Adrenal gland (tissue), 5 donors: ENCODE measurements at regions not wholly inside any gene's neighbourhood (a gene's known extent, or its start where the extent isn't known, plus 50 kb on each side); places are given as distances from the start of the nearest gene placed in this dataset.

Source experiments
- POLR2A ChIP-seq, 2 donors: fragments of 450-650 bp; IDR thresholded peaks; one replicate each; pipeline ENCODE4 v1.6.1; 2017; ENCODE audit warnings: antibody characterized with exemption in 2 of 2, mild to moderate bottlenecking in 2 of 2, moderate library complexity in 1 of 2
- TF ChIP-seq, protein P1 (sequence below), 6 experiments: fragments of 450-650 bp in 4 of 6; fragments of 200-600 bp in 2 of 6; sonication (generic) in 1 of 6; IDR thresholded peaks; 1 replicate in 5 of 6; 2 replicates in 1 of 6; pipeline versions ENCODE4 v1.5.1 to v1.8.0; 2016 to 2021; ENCODE audit warnings: antibody characterized with exemption in 6 of 6, mild to moderate bottlenecking in 2 of 6, moderate library complexity in 1 of 6
- donor health status: DM: no; HTN: no; CAD: no.

DNA sequence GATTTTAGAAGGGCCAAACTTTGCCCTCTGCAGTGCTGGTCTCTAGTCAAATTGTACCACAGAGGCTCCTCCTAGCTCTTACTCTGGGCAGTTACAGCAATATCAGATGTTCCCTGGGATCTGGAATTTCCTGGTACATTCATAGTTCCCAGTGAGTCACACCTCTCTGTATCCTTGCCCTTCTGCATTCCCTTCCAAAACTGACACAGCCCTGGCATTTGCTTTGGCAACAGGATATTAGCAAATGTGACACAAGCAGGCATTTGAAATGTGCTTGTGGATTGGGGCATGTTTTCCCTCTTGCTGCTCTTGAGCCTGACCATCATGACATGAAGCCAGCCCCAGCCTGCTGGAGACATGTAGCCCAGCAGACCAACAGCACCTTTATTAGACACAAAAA lies 284.7 kb upstream of the AKR1E2 start:
- TF ChIP-seq, protein P1, sequence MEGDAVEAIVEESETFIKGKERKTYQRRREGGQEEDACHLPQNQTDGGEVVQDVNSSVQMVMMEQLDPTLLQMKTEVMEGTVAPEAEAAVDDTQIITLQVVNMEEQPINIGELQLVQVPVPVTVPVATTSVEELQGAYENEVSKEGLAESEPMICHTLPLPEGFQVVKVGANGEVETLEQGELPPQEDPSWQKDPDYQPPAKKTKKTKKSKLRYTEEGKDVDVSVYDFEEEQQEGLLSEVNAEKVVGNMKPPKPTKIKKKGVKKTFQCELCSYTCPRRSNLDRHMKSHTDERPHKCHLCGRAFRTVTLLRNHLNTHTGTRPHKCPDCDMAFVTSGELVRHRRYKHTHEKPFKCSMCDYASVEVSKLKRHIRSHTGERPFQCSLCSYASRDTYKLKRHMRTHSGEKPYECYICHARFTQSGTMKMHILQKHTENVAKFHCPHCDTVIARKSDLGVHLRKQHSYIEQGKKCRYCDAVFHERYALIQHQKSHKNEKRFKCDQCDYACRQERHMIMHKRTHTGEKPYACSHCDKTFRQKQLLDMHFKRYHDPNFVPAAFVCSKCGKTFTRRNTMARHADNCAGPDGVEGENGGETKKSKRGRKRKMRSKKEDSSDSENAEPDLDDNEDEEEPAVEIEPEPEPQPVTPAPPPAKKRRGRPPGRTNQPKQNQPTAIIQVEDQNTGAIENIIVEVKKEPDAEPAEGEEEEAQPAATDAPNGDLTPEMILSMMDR (IDR thresholded peaks at IDR 0.05): no peak
- TF ChIP-seq POLR2A (IDR thresholded peaks at IDR 0.05): no peak
